Endothelial cell of umbilical vein (primary cell): ENCODE measurements at regions not wholly inside any gene's neighbourhood (a gene's known extent, or its start where the extent isn't known, plus 50 kb on each side); places are given as distances from the start of the nearest gene placed in this dataset.

Experiments
- BruUV-seq: library from RNA; stranded (reverse); fragments of 400-500 nt; replicated peaks from 2 replicates; lab custom pipeline; 2021; lab: Mats Ljungman, UMichigan
- CTCF ChIA-PET: fragments of 300-600, 350-600 bp; sonication (Branson Sonifier 250); formaldehyde crosslinking; loops from one replicate; lab custom pipeline; 2021; ENCODE audit warnings: antibody characterized with exemption, inconsistent platforms; lab: Charles Lee
- POLR2A ChIA-PET: fragments of 300-600, 350-600 bp; sonication (Branson Sonifier 250); formaldehyde crosslinking; loops from one replicate; lab custom pipeline; 2021; ENCODE audit warnings: antibody characterized with exemption, inconsistent platforms; lab: Charles Lee
- DNase-seq: peaks from one replicate; pipeline ENCODE4 v3.0.0-alpha.2; 2011; ENCODE audit warnings: low read depth, low spot score
- FAIRE-seq: peaks from 2 replicates; lab custom pipeline; 2011; peaks lifted over from hg19 to GRCh38; lab: Jason Lieb, UNC
- H2AFZ ChIP-seq: 2 replicates; pipeline ENCODE4 v1.6.0; 2012; ENCODE audit warnings: low read depth, low read length, control low read depth, inconsistent platforms
- H3K27ac ChIP-seq: 2 replicates; pipeline ENCODE4 v1.5.1; 2011; ENCODE audit warnings: low read depth, mild to moderate bottlenecking, control low read depth, low read length, moderate library complexity; ENCODE audit not compliant: insufficient read depth
- H3K27me3 ChIP-seq, 2 experiments: 2 replicates each; pipeline versions ENCODE4 v1.6.0 to v1.6.1; 2011; ENCODE audit warnings: low read length in 2 of 2, mixed read lengths in 1 of 2; ENCODE audit not compliant: control insufficient read depth in 2 of 2, insufficient read depth in 2 of 2
- H3K36me3 ChIP-seq, 2 experiments: 2 replicates in 1 of 2; 3 replicates in 1 of 2; pipeline ENCODE4 v1.5.1; 2011; ENCODE audit warnings: low read length in 2 of 2, mild to moderate bottlenecking in 1 of 2, moderate library complexity in 1 of 2; ENCODE audit not compliant: control insufficient read depth in 2 of 2, insufficient read depth in 2 of 2; ENCODE audit errors: extremely low read depth in 1 of 2
- H3K4me1 ChIP-seq: 3 replicates; pipeline ENCODE4 v1.5.1; 2011; ENCODE audit warnings: mild to moderate bottlenecking, low read length; ENCODE audit not compliant: control insufficient read depth, insufficient read depth; ENCODE audit errors: extremely low read depth
- H3K4me2 ChIP-seq: 2 replicates; pipeline ENCODE4 v1.6.1; 2011; ENCODE audit warnings: low read length, control low read depth, mixed read lengths; ENCODE audit not compliant: insufficient read depth
- H3K4me3 ChIP-seq, 3 experiments: fragments of 200-600 bp in 1 of 3; sonication (generic), shearing (Covaris generic) in 1 of 3; replicated peaks in 1 of 3; 2 replicates each; pipeline ENCODE4 v1.5.1; 2011 to 2016; ENCODE audit warnings: control low read depth in 3 of 3, low read length in 3 of 3, mild to moderate bottlenecking in 2 of 3, inconsistent platforms in 1 of 3, low read depth in 1 of 3, moderate library complexity in 1 of 3; ENCODE audit not compliant: insufficient read depth in 1 of 3
- H3K79me2 ChIP-seq: 2 replicates; pipeline ENCODE4 v1.6.0; 2012; ENCODE audit warnings: low read length, inconsistent platforms; ENCODE audit not compliant: control insufficient read depth, insufficient read depth
- H3K9ac ChIP-seq: replicated peaks from 2 replicates; pipeline ENCODE3; 2011; ENCODE audit warnings: low read length, control low read depth; ENCODE audit not compliant: insufficient read depth; ENCODE audit errors: extremely low read depth
- H3K9me1 ChIP-seq: replicated peaks from 3 replicates; pipeline ENCODE4 v1.6.0; 2011; ENCODE audit warnings: mild to moderate bottlenecking, low read length; ENCODE audit not compliant: control insufficient read depth, insufficient read depth; ENCODE audit errors: extremely low read depth
- H3K9me3 ChIP-seq: replicated peaks from 2 replicates; pipeline ENCODE4 v1.5.1; 2012; ENCODE audit warnings: low read length, inconsistent platforms; ENCODE audit not compliant: control insufficient read depth, insufficient read depth
- H4K20me1 ChIP-seq: replicated peaks from 2 replicates; pipeline ENCODE3; 2011; ENCODE audit warnings: mild to moderate bottlenecking, low read length; ENCODE audit not compliant: control insufficient read depth, insufficient read depth; ENCODE audit errors: extremely low read depth
- EZH2 ChIP-seq: IDR thresholded peaks from 2 replicates; pipeline ENCODE4 v1.6.1; 2012; ENCODE audit warnings: borderline replicate concordance, low read depth, mild to moderate bottlenecking, moderate library complexity, low read length, inconsistent platforms; ENCODE audit not compliant: severe bottlenecking
- FOS ChIP-seq: IDR thresholded peaks from 2 replicates; pipeline ENCODE4 v1.6.1; 2011; ENCODE audit warnings: mild to moderate bottlenecking, low read length, moderate library complexity, borderline replicate concordance; ENCODE audit not compliant: insufficient read depth
- GATA2 ChIP-seq: IDR thresholded peaks from 2 replicates; pipeline ENCODE4 v1.7.0; 2011; ENCODE audit warnings: low read depth, mild to moderate bottlenecking, moderate library complexity, mixed read lengths, low read length; ENCODE audit not compliant: insufficient read length, insufficient read depth
- JUN ChIP-seq: IDR thresholded peaks from 2 replicates; pipeline ENCODE4 v1.6.1; 2011; ENCODE audit warnings: borderline replicate concordance, low read depth; ENCODE audit not compliant: insufficient read length, insufficient read depth
- MYC ChIP-seq: IDR thresholded peaks from one replicate; pipeline ENCODE4 v1.6.1; 2011; ENCODE audit warnings: mild to moderate bottlenecking, low read depth, low read length
- POLR2A ChIP-seq: IDR thresholded peaks from 2 replicates; pipeline ENCODE4 v1.6.1; 2012; ENCODE audit warnings: low read depth, mild to moderate bottlenecking, control low read depth, low read length
- POLR2AphosphoS5 ChIP-seq: IDR thresholded peaks from 2 replicates; pipeline ENCODE4 v1.6.1; 2012; ENCODE audit warnings: low read depth, mild to moderate bottlenecking, control low read depth, low read length, moderate library complexity; ENCODE audit not compliant: insufficient read depth
- dilution Hi-C: fragments of 300-500 bp; cut with MboI; formaldehyde crosslinking; loops from one replicate; pipeline ENCODE4 v1.15.0; 2019; ENCODE audit warnings: low sequenced_read_pairs; ENCODE audit not compliant: extremely low pct_ligation_motif_present
- intact Hi-C: fragments of 100-400 bp; cut with micrococcal nuclease; formaldehyde crosslinking; loops from one replicate; pipeline ENCODE4 v1.10.0; 2022
- TF ChIP-seq, protein P1 (sequence below): IDR thresholded peaks from 2 replicates; pipeline ENCODE4 v1.6.1; 2011; ENCODE audit not compliant: insufficient read depth, insufficient read length
- TF ChIP-seq, protein P2 (sequence below), 2 donors: IDR thresholded peaks; 1 replicate in 1 of 2; 2 replicates in 1 of 2; pipeline ENCODE4 v1.5.1; 2011; ENCODE audit warnings: low read length in 2 of 2, mild to moderate bottlenecking in 2 of 2, moderate library complexity in 2 of 2, control low read depth in 1 of 2, inconsistent platforms in 1 of 2, low read depth in 1 of 2; ENCODE audit not compliant: insufficient read depth in 1 of 2; ENCODE audit errors: extremely low read depth in 1 of 2

DNA sequence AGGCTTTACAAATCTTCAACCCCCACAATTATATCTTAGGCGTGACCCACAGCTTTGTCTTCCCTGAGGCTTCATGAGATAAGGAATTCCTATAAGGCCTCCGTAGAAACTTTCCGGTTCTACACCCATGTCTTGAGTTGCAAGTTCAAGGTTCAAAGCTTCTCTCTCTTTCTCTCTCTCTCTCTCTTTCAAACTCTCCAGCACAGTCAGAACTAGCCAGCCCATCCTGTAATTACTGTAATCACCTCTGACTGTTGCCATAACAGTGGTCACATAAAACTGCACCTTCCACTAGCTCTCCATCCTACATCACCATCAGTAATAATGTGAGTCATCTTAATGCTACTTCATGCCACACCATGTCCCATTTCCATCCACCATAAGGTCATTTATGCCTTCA, 90.0 kb upstream of the NFASC start:
- Histone ChIP-seq H3K27ac (no peak overlapping the region), H3K4me1 (no peaks in the 10 kb centered on the region), H3K9ac (no peak overlapping the region), H3K27me3 (peaks cover 0 to 5% of the 10 kb centered on the region in 2 experiments), H3K36me3 (no peaks in the 10 kb centered on the region), H3K9me1 (no peaks in the 10 kb centered on the region), H3K4me3 (no peak overlapping the region), H2AFZ (no peak overlapping the region), H4K20me1 (no peaks in the 10 kb centered on the region), H3K79me2 (no peaks in the 10 kb centered on the region), H3K4me2 (no peak overlapping the region), H3K9me3 (no peaks in the 10 kb centered on the region)
- no peak for DNase-seq
- POLR2A ChIA-PET, result no interaction called here
- intact Hi-C loops (no loop called here), dilution Hi-C loops (no loop called here)
- no peak for FAIRE-seq
- BruUV-seq, result no TSS peak
- TF ChIP-seq, protein P1, sequence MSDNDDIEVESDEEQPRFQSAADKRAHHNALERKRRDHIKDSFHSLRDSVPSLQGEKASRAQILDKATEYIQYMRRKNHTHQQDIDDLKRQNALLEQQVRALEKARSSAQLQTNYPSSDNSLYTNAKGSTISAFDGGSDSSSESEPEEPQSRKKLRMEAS, result no peak
- TF ChIP-seq, protein P2, sequence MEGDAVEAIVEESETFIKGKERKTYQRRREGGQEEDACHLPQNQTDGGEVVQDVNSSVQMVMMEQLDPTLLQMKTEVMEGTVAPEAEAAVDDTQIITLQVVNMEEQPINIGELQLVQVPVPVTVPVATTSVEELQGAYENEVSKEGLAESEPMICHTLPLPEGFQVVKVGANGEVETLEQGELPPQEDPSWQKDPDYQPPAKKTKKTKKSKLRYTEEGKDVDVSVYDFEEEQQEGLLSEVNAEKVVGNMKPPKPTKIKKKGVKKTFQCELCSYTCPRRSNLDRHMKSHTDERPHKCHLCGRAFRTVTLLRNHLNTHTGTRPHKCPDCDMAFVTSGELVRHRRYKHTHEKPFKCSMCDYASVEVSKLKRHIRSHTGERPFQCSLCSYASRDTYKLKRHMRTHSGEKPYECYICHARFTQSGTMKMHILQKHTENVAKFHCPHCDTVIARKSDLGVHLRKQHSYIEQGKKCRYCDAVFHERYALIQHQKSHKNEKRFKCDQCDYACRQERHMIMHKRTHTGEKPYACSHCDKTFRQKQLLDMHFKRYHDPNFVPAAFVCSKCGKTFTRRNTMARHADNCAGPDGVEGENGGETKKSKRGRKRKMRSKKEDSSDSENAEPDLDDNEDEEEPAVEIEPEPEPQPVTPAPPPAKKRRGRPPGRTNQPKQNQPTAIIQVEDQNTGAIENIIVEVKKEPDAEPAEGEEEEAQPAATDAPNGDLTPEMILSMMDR (IDR thresholded peaks at IDR 0.05; ENCODE audit: extremely low read depth in 1 of 2, insufficient read depth in 1 of 2, low read depth in 1 of 2, low read length in 2 of 2), result no peak
- TF ChIP-seq POLR2A (no peak), POLR2AphosphoS5 (no peak), GATA2 (no peak), MYC (no peak), JUN (no peak), FOS (no peak), EZH2 (no peak)
- CTCF ChIA-PET, result interaction anchor here (1.2 to 3.0 kb wide), 3 partner anchors 11 to 217 kb away, joined by 3 to 20 read pairs (median 10); no protein-coding TSS in a partner anchor
